GM23338 (cell line): ENCODE measurements at regions not wholly inside any gene's neighbourhood (a gene's known extent, or its start where the extent isn't known, plus 50 kb on each side); places are given as distances from the start of the nearest gene placed in this dataset.

Experiments used
- ATAC-seq: fragments of 200-7000 bp; cut with Tn5 transposase; 3 replicates; pipeline ENCODE4 v1.9.1; 2020
- DNase-seq: peaks from one replicate; pipeline ENCODE4 v3.0.0-alpha.2; 2015; ENCODE audit warnings: low spot score
- H2AFZ ChIP-seq: fragments of 200-600 bp; sonication (generic); 2 replicates; pipeline ENCODE4 v1.8.0; 2016; ENCODE audit warnings: antibody characterized with exemption, mild to moderate bottlenecking, moderate library complexity
- H3F3A ChIP-seq: fragments of 200-600 bp; sonication (generic); replicated peaks from 2 replicates; pipeline ENCODE4 v1.8.0; 2017; ENCODE audit warnings: antibody characterized with exemption, mixed run types, low read depth
- H3K27ac ChIP-seq: fragments of 200-600 bp; sonication (generic); 2 replicates; pipeline ENCODE4 v1.6.1; 2016; ENCODE audit warnings: low read depth
- H3K27me3 ChIP-seq: fragments of 200-600 bp; sonication (generic); 2 replicates; pipeline ENCODE4 v1.8.0; 2016; ENCODE audit warnings: mild to moderate bottlenecking, mixed run types, moderate library complexity; ENCODE audit not compliant: insufficient read depth
- H3K36me3 ChIP-seq: fragments of 200-600 bp; sonication (generic); 2 replicates; pipeline ENCODE4 v1.8.0; 2016; ENCODE audit warnings: mild to moderate bottlenecking; ENCODE audit not compliant: insufficient read depth
- H3K4me1 ChIP-seq: fragments of 200-600 bp; sonication (generic); 2 replicates; pipeline ENCODE4 v1.8.0; 2016; ENCODE audit warnings: mild to moderate bottlenecking, moderate library complexity; ENCODE audit not compliant: insufficient read depth
- H3K4me2 ChIP-seq: fragments of 200-600 bp; sonication (generic); 2 replicates; pipeline ENCODE4 v1.7.1; 2017; ENCODE audit warnings: mixed run types
- H3K4me3 ChIP-seq: fragments of 200-600 bp; sonication (generic); 2 replicates; pipeline ENCODE4 v1.6.1; 2016; ENCODE audit warnings: mixed run types
- H3K79me2 ChIP-seq: fragments of 200-600 bp; sonication (generic); replicated peaks from 2 replicates; pipeline ENCODE4 v1.8.0; 2017; ENCODE audit warnings: mild to moderate bottlenecking; ENCODE audit not compliant: insufficient read depth
- H3K9me2 ChIP-seq: fragments of 200-600 bp; sonication (generic); 2 replicates; pipeline ENCODE4 v1.8.0; 2017; ENCODE audit not compliant: insufficient read depth
- H4K20me1 ChIP-seq: fragments of 200-600 bp; sonication (generic); replicated peaks from 2 replicates; pipeline ENCODE4 v1.8.0; 2017; ENCODE audit warnings: mild to moderate bottlenecking; ENCODE audit not compliant: insufficient read depth
- H3K27ac Mint-ChIP-seq: 2 replicates; pipeline ENCODE4 v1.8.0; 2020; ENCODE audit warnings: inconsistent platforms, mild to moderate bottlenecking, moderate library complexity, mixed read lengths
- H3K27me3 Mint-ChIP-seq: 3 replicates; pipeline ENCODE4 v1.8.0; 2022; ENCODE audit warnings: low read depth, mild to moderate bottlenecking, moderate library complexity, mixed read lengths, inconsistent platforms; ENCODE audit not compliant: insufficient read depth, poor library complexity
- H3K36me3 Mint-ChIP-seq: 3 replicates; pipeline ENCODE4 v1.8.0; 2021; ENCODE audit warnings: low read depth, mild to moderate bottlenecking, inconsistent platforms, moderate library complexity, mixed read lengths
- H3K4me1 Mint-ChIP-seq: 3 replicates; pipeline ENCODE4 v1.8.0; 2020; ENCODE audit warnings: mild to moderate bottlenecking, inconsistent platforms, mixed read lengths
- H3K4me3 Mint-ChIP-seq: 3 replicates; pipeline ENCODE4 v1.8.0; 2021; ENCODE audit warnings: moderate library complexity, mild to moderate bottlenecking, inconsistent platforms, mixed read lengths
- H3K9me3 Mint-ChIP-seq: 3 replicates; pipeline ENCODE4 v1.8.0; 2020; ENCODE audit warnings: moderate library complexity, mild to moderate bottlenecking, inconsistent platforms, mixed read lengths
- CREB1 ChIP-seq: fragments of 250-450 bp; sonication (Bioruptor Pico); IDR thresholded peaks from 2 replicates; pipeline ENCODE4 v1.5.0; 2020; ENCODE audit warnings: low read depth, mild to moderate bottlenecking, moderate library complexity
- ETS1 ChIP-seq: IDR thresholded peaks from 2 replicates; pipeline ENCODE4 v1.6.1; 2016; ENCODE audit warnings: antibody characterized with exemption
- EZH2 ChIP-seq: fragments of 200-600 bp; sonication (generic); IDR thresholded peaks from one replicate; pipeline ENCODE4 v1.8.0; 2017; ENCODE audit warnings: antibody characterized with exemption, mild to moderate bottlenecking, low read depth; ENCODE audit not compliant: unreplicated experiment
- JUNB ChIP-seq: IDR thresholded peaks from one replicate; pipeline ENCODE4 v1.6.1; 2016; ENCODE audit warnings: antibody characterized with exemption; ENCODE audit not compliant: unreplicated experiment
- NANOG ChIP-seq: IDR thresholded peaks from 2 replicates; pipeline ENCODE4 v1.6.1; 2016; ENCODE audit warnings: antibody characterized with exemption, borderline replicate concordance
- POLR2AphosphoS5 ChIP-seq: IDR thresholded peaks from 2 replicates; pipeline ENCODE4 v1.6.1; 2016; ENCODE audit warnings: antibody characterized with exemption, low read depth
- TF ChIP-seq, protein P1 (sequence below), 2 experiments: fragments of 200-600 bp in 1 of 2; sonication (generic) in 1 of 2; conservative IDR thresholded peaks; 2 replicates each; pipeline versions ENCODE4 v1.5.1 to v1.6.1; 2016 to 2017; ENCODE audit warnings: antibody characterized with exemption in 2 of 2, low read depth in 2 of 2, mild to moderate bottlenecking in 2 of 2, moderate library complexity in 1 of 2

- no peak overlapping the region for H2AFZ ChIP-seq
- no peaks in the 10 kb centered on the region for H3F3A ChIP-seq
- H3K79me2 ChIP-seq = no peaks in the 10 kb centered on the region
- TF ChIP-seq ETS1 = no peak
- TF ChIP-seq NANOG = no peak
- no peak overlapping the region for H3K27ac ChIP-seq
- Mint-ChIP-seq H3K36me3 (peaks cover 25% of the 10 kb centered on the region), H3K27me3 (peaks cover 11% of the 10 kb centered on the region), H3K4me3 (no peak overlapping the region), H3K4me1 (no peaks in the 10 kb centered on the region; the same call in 2 of the 3 replicates), H3K9me3 (peaks cover 42% of the 10 kb centered on the region), H3K27ac (no peak overlapping the region)
- H3K4me2 ChIP-seq = no peak overlapping the region
- no peaks in the 10 kb centered on the region for H3K4me1 ChIP-seq
- no peaks in the 10 kb centered on the region for H4K20me1 ChIP-seq
- ATAC-seq = no peak
- no peaks in the 10 kb centered on the region; the same call in 1 of the 2 replicates for H3K36me3 ChIP-seq
- no peaks in the 10 kb centered on the region for H3K27me3 ChIP-seq
- DNase-seq = no peak
- no peak overlapping the region for H3K4me3 ChIP-seq
- peaks cover 7% of the 10 kb centered on the region; the same call in 1 of the 2 replicates for H3K9me2 ChIP-seq
These were observed 177.2 kb downstream of the SEC23IP start for GRCh38 chr10:120069700-120070099.

GRCh38 chr10:120075349-120075748, 182.8 kb downstream of the SEC23IP start:
- Histone ChIP-seq H3F3A (no peaks in the 10 kb centered on the region), H3K4me1 (peaks cover 3% of the 10 kb centered on the region; the same call in 1 of the 2 replicates), H3K27ac (no peak overlapping the region), H3K9me2 (peaks cover 7% of the 10 kb centered on the region; the same call in 1 of the 2 replicates), H2AFZ (no peak overlapping the region), H3K4me2 (no peak overlapping the region), H4K20me1 (no peaks in the 10 kb centered on the region), H3K27me3 (no peaks in the 10 kb centered on the region), H3K4me3 (no peak overlapping the region), H3K36me3 (no peaks in the 10 kb centered on the region; the same call in 1 of the 2 replicates), H3K79me2 (no peaks in the 10 kb centered on the region)
- Mint-ChIP-seq H3K4me1 (peaks cover 15% of the 10 kb centered on the region), H3K9me3 (peaks cover 32% of the 10 kb centered on the region), H3K4me3 (no peak overlapping the region), H3K27me3 (peaks cover 4% of the 10 kb centered on the region), H3K27ac (no peak overlapping the region), H3K36me3 (peaks cover 25% of the 10 kb centered on the region)
- DNase-seq (no peak), ATAC-seq (no peak)
- TF ChIP-seq CREB1 (CRISPR knock-in tag) = no peak
- no peak for TF ChIP-seq EZH2
- no peak for TF ChIP-seq POLR2AphosphoS5
- TF ChIP-seq, protein P1, sequence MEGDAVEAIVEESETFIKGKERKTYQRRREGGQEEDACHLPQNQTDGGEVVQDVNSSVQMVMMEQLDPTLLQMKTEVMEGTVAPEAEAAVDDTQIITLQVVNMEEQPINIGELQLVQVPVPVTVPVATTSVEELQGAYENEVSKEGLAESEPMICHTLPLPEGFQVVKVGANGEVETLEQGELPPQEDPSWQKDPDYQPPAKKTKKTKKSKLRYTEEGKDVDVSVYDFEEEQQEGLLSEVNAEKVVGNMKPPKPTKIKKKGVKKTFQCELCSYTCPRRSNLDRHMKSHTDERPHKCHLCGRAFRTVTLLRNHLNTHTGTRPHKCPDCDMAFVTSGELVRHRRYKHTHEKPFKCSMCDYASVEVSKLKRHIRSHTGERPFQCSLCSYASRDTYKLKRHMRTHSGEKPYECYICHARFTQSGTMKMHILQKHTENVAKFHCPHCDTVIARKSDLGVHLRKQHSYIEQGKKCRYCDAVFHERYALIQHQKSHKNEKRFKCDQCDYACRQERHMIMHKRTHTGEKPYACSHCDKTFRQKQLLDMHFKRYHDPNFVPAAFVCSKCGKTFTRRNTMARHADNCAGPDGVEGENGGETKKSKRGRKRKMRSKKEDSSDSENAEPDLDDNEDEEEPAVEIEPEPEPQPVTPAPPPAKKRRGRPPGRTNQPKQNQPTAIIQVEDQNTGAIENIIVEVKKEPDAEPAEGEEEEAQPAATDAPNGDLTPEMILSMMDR (conservative IDR thresholded peaks at IDR 0.05; ENCODE audit: low read depth in 2 of 2) = no peak
- no peak for TF ChIP-seq JUNB
